ENCODE measurements at regions not wholly inside any gene's neighbourhood (a gene's known extent, or its start where the extent isn't known, plus 50 kb on each side); places are given as distances from the start of the nearest gene placed in this dataset.

DNA sequence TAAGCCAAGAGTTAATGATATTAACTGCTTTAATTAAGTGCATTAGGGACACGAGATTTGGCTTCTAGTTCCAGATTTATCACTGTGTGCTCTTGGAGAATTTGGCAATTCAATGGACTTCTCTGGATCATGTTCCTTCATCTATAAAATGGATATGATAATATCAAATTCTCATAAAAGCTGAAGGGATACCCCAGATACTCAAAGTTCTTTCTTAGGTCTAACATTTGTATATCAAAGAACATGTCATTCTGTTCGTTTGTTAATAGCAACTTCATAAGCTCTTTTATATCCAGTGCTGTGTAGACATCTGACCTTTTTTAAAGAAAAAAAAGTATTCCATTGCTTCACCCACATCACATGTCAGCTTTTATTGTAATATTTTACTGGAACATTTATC is 54.6 kb upstream of the HDAC9 start:
- H3K4me1 Mint-ChIP-seq, result peaks cover 14% of the 10 kb centered on the region; the same call in 2 of the 3 replicates
- Histone ChIP-seq H3K27ac (ENCODE audit: low read depth) (no peak overlapping the region), H3K4me1 (ENCODE audit: insufficient read depth) (peaks cover 9% of the 10 kb centered on the region), H3K4me3 (no peak overlapping the region), H2AFZ (no peak overlapping the region), H3K36me3 (ENCODE audit: insufficient read depth) (no peaks in the 10 kb centered on the region), H3K27me3 (ENCODE audit: insufficient read depth) (no peaks in the 10 kb centered on the region), H3K4me2 (no peak overlapping the region), H3K9me2 (ENCODE audit: insufficient read depth) (no peaks in the 10 kb centered on the region), H3K79me2 (replicated peaks; ENCODE audit: insufficient read depth) (no peaks in the 10 kb centered on the region), H4K20me1 (replicated peaks; ENCODE audit: insufficient read depth) (no peaks in the 10 kb centered on the region), H3F3A (replicated peaks; ENCODE audit: low read depth) (no peaks in the 10 kb centered on the region)
- H3K36me3 Mint-ChIP-seq (ENCODE audit: low read depth), result no peaks in the 10 kb centered on the region
- DNase-seq (ENCODE audit: low spot score) (no peak), ATAC-seq (no peak)
- no peak overlapping the region for H3K27ac Mint-ChIP-seq
- TF ChIP-seq POLR2AphosphoS5 (IDR thresholded peaks at IDR 0.05; ENCODE audit: low read depth) (no peak), JUNB (IDR thresholded peaks at IDR 0.05; ENCODE audit: unreplicated experiment) (no peak), CREB1 (CRISPR knock-in tag; IDR thresholded peaks at IDR 0.05; ENCODE audit: low read depth) (no peak), EZH2phosphoT487 (IDR thresholded peaks at IDR 0.05; ENCODE audit: unreplicated experiment) (no peak), ZNF331 (CRISPR knock-in tag; IDR thresholded peaks at IDR 0.05; ENCODE audit: low read depth) (no peak), STAT1 (IDR thresholded peaks at IDR 0.05; ENCODE audit: unreplicated experiment) (no peak), NANOG (IDR thresholded peaks at IDR 0.05; ENCODE audit: borderline replicate concordance) (no peak), ZNF114 (CRISPR knock-in tag; IDR thresholded peaks at IDR 0.05) (no peak)
- TF ChIP-seq, protein P1, sequence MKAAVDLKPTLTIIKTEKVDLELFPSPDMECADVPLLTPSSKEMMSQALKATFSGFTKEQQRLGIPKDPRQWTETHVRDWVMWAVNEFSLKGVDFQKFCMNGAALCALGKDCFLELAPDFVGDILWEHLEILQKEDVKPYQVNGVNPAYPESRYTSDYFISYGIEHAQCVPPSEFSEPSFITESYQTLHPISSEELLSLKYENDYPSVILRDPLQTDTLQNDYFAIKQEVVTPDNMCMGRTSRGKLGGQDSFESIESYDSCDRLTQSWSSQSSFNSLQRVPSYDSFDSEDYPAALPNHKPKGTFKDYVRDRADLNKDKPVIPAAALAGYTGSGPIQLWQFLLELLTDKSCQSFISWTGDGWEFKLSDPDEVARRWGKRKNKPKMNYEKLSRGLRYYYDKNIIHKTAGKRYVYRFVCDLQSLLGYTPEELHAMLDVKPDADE (IDR thresholded peaks at IDR 0.05), result no peak
- TF ChIP-seq, protein P2, sequence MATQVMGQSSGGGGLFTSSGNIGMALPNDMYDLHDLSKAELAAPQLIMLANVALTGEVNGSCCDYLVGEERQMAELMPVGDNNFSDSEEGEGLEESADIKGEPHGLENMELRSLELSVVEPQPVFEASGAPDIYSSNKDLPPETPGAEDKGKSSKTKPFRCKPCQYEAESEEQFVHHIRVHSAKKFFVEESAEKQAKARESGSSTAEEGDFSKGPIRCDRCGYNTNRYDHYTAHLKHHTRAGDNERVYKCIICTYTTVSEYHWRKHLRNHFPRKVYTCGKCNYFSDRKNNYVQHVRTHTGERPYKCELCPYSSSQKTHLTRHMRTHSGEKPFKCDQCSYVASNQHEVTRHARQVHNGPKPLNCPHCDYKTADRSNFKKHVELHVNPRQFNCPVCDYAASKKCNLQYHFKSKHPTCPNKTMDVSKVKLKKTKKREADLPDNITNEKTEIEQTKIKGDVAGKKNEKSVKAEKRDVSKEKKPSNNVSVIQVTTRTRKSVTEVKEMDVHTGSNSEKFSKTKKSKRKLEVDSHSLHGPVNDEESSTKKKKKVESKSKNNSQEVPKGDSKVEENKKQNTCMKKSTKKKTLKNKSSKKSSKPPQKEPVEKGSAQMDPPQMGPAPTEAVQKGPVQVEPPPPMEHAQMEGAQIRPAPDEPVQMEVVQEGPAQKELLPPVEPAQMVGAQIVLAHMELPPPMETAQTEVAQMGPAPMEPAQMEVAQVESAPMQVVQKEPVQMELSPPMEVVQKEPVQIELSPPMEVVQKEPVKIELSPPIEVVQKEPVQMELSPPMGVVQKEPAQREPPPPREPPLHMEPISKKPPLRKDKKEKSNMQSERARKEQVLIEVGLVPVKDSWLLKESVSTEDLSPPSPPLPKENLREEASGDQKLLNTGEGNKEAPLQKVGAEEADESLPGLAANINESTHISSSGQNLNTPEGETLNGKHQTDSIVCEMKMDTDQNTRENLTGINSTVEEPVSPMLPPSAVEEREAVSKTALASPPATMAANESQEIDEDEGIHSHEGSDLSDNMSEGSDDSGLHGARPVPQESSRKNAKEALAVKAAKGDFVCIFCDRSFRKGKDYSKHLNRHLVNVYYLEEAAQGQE (IDR thresholded peaks at IDR 0.05; ENCODE audit: unreplicated experiment), result no peak
- TF ChIP-seq, protein P3, sequence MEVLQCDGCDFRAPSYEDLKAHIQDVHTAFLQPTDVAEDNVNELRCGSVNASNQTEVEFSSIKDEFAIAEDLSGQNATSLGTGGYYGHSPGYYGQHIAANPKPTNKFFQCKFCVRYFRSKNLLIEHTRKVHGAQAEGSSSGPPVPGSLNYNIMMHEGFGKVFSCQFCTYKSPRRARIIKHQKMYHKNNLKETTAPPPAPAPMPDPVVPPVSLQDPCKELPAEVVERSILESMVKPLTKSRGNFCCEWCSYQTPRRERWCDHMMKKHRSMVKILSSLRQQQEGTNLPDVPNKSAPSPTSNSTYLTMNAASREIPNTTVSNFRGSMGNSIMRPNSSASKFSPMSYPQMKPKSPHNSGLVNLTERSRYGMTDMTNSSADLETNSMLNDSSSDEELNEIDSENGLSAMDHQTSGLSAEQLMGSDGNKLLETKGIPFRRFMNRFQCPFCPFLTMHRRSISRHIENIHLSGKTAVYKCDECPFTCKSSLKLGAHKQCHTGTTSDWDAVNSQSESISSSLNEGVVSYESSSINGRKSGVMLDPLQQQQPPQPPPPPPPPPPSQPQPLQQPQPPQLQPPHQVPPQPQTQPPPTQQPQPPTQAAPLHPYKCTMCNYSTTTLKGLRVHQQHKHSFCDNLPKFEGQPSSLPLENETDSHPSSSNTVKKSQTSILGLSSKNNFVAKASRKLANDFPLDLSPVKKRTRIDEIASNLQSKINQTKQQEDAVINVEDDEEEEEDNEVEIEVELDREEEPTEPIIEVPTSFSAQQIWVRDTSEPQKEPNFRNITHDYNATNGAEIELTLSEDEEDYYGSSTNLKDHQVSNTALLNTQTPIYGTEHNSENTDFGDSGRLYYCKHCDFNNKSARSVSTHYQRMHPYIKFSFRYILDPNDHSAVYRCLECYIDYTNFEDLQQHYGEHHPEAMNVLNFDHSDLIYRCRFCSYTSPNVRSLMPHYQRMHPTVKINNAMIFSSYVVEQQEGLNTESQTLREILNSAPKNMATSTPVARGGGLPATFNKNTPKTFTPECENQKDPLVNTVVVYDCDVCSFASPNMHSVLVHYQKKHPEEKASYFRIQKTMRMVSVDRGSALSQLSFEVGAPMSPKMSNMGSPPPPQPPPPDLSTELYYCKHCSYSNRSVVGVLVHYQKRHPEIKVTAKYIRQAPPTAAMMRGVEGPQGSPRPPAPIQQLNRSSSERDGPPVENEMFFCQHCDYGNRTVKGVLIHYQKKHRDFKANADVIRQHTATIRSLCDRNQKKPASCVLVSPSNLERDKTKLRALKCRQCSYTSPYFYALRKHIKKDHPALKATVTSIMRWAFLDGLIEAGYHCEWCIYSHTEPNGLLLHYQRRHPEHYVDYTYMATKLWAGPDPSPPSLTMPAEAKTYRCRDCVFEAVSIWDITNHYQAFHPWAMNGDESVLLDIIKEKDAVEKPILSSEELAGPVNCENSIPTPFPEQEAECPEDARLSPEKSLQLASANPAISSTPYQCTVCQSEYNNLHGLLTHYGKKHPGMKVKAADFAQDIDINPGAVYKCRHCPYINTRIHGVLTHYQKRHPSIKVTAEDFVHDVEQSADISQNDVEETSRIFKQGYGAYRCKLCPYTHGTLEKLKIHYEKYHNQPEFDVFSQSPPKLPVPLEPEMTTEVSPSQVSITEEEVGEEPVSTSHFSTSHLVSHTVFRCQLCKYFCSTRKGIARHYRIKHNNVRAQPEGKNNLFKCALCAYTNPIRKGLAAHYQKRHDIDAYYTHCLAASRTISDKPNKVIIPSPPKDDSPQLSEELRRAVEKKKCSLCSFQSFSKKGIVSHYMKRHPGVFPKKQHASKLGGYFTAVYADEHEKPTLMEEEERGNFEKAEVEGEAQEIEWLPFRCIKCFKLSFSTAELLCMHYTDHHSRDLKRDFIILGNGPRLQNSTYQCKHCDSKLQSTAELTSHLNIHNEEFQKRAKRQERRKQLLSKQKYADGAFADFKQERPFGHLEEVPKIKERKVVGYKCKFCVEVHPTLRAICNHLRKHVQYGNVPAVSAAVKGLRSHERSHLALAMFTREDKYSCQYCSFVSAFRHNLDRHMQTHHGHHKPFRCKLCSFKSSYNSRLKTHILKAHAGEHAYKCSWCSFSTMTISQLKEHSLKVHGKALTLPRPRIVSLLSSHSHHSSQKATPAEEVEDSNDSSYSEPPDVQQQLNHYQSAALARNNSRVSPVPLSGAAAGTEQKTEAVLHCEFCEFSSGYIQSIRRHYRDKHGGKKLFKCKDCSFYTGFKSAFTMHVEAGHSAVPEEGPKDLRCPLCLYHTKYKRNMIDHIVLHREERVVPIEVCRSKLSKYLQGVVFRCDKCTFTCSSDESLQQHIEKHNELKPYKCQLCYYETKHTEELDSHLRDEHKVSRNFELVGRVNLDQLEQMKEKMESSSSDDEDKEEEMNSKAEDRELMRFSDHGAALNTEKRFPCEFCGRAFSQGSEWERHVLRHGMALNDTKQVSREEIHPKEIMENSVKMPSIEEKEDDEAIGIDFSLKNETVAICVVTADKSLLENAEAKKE (CRISPR knock-in tag; IDR thresholded peaks at IDR 0.05), result no peak
- TF ChIP-seq, protein P4, sequence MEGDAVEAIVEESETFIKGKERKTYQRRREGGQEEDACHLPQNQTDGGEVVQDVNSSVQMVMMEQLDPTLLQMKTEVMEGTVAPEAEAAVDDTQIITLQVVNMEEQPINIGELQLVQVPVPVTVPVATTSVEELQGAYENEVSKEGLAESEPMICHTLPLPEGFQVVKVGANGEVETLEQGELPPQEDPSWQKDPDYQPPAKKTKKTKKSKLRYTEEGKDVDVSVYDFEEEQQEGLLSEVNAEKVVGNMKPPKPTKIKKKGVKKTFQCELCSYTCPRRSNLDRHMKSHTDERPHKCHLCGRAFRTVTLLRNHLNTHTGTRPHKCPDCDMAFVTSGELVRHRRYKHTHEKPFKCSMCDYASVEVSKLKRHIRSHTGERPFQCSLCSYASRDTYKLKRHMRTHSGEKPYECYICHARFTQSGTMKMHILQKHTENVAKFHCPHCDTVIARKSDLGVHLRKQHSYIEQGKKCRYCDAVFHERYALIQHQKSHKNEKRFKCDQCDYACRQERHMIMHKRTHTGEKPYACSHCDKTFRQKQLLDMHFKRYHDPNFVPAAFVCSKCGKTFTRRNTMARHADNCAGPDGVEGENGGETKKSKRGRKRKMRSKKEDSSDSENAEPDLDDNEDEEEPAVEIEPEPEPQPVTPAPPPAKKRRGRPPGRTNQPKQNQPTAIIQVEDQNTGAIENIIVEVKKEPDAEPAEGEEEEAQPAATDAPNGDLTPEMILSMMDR (conservative IDR thresholded peaks at IDR 0.05; ENCODE audit: low read depth in 2 of 2), result no peak
- H3K27me3 Mint-ChIP-seq (ENCODE audit: insufficient read depth, low read depth, poor library complexity), result peaks cover 3% of the 10 kb centered on the region
- H3K4me3 Mint-ChIP-seq, result no peak overlapping the region
- no peaks in the 10 kb centered on the region for H3K9me3 Mint-ChIP-seq

All from GM23338 (cell line).